Cardiac fibroblast (primary cell): ENCODE measurements at regions not wholly inside any gene's neighbourhood (a gene's known extent, or its start where the extent isn't known, plus 50 kb on each side); places are given as distances from the start of the nearest gene placed in this dataset.
A peak's percentile ranks its signal among the peaks of the same experiment; 100 is the strongest.

Experiments
- DNase-seq, 2 donors: peaks; one replicate each; pipeline versions ENCODE4 v3.0.0 to v3.0.0-alpha.2; 2010; ENCODE audit warnings: low read depth in 2 of 2
- H3K4me3 ChIP-seq, 2 donors: replicated peaks in 1 of 2; 1 replicate in 1 of 2; 2 replicates in 1 of 2; pipeline ENCODE4 v1.5.1; 2011; ENCODE audit warnings: low read depth in 2 of 2, low read length in 2 of 2, mild to moderate bottlenecking in 2 of 2, moderate library complexity in 1 of 2
- CTCF ChIP-seq: IDR thresholded peaks from one replicate; pipeline ENCODE4 v1.5.1; 2011; ENCODE audit warnings: low read depth, mild to moderate bottlenecking, low read length, inconsistent platforms

GRCh38 chr18:76722224-76723061, 99.9 kb upstream of the ZNF236 start:
- H3K4me3 ChIP-seq, result no peak overlapping the region
- DNase-seq, result no peak
- TF ChIP-seq CTCF, result no peak

- DNase-seq, result no peak
- no peak overlapping the region for H3K4me3 ChIP-seq
- no peak for TF ChIP-seq CTCF
Measured at GRCh38 chr18:76721207-76721996, 101.0 kb upstream of the ZNF236 start.

GRCh38 chr18:76720683-76721082, 101.7 kb upstream of the ZNF236 start:
- no peak overlapping the region for H3K4me3 ChIP-seq
- peak; percentile 12 to 25 for DNase-seq
- no peak for TF ChIP-seq CTCF

- H3K4me3 ChIP-seq, result no peak overlapping the region
Measured at GRCh38 chr18:76715012-76715610, 107.2 kb upstream of the ZNF236 start.

GRCh38 chr18:76713432-76713831, 108.9 kb upstream of the ZNF236 start:
- DNase-seq, result no peak
- TF ChIP-seq CTCF, result no peak
- H3K4me3 ChIP-seq, result no peak overlapping the region

More at GRCh38 chr18:76715012-76715610, 107.2 kb upstream of the ZNF236 start:
- no peak for DNase-seq
- TF ChIP-seq CTCF, result no peak

GRCh38 chr18:76712511-76713140, 109.7 kb upstream of the ZNF236 start:
- TF ChIP-seq CTCF, result no peak
- H3K4me3 ChIP-seq, result no peak overlapping the region
- DNase-seq, result no peak
